ENCODE measurements at regions not wholly inside any gene's neighbourhood (a gene's known extent, or its start where the extent isn't known, plus 50 kb on each side); places are given as distances from the start of the nearest gene placed in this dataset.

GRCh38 chr5:57677235-57677634 lies 194.6 kb upstream of the ACTBL2 start:
- peaks cover 21% of the 10 kb centered on the region for H3K4me1 ChIP-seq (ENCODE audit: insufficient read depth)
- H3K27ac ChIP-seq, result peak overlapping the region; percentile 77
- no peaks in the 10 kb centered on the region for H3K27me3 ChIP-seq
- no peak overlapping the region for H2AFZ ChIP-seq
- H3K9me2 ChIP-seq (replicated peaks; ENCODE audit: insufficient read depth), result no peaks in the 10 kb centered on the region
- H3K79me2 ChIP-seq, result no peaks in the 10 kb centered on the region
- no peaks in the 10 kb centered on the region for H4K20me1 ChIP-seq (ENCODE audit: insufficient read depth, poor library complexity, severe bottlenecking)
- no peaks in the 10 kb centered on the region for H3K9me3 ChIP-seq (ENCODE audit: low read depth)
- H3K36me3 ChIP-seq (replicated peaks; ENCODE audit: insufficient read depth, low read depth), result no peaks in the 10 kb centered on the region
- no peak for TF ChIP-seq EZH2 (IDR thresholded peaks at IDR 0.05; ENCODE audit: borderline replicate concordance)
- no peak for TF ChIP-seq EZH2phosphoT487 (IDR thresholded peaks at IDR 0.05; ENCODE audit: low read depth, severe bottlenecking, unreplicated experiment)
- TF ChIP-seq, protein P1, sequence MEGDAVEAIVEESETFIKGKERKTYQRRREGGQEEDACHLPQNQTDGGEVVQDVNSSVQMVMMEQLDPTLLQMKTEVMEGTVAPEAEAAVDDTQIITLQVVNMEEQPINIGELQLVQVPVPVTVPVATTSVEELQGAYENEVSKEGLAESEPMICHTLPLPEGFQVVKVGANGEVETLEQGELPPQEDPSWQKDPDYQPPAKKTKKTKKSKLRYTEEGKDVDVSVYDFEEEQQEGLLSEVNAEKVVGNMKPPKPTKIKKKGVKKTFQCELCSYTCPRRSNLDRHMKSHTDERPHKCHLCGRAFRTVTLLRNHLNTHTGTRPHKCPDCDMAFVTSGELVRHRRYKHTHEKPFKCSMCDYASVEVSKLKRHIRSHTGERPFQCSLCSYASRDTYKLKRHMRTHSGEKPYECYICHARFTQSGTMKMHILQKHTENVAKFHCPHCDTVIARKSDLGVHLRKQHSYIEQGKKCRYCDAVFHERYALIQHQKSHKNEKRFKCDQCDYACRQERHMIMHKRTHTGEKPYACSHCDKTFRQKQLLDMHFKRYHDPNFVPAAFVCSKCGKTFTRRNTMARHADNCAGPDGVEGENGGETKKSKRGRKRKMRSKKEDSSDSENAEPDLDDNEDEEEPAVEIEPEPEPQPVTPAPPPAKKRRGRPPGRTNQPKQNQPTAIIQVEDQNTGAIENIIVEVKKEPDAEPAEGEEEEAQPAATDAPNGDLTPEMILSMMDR (IDR thresholded peaks at IDR 0.05; ENCODE audit: poor library complexity), result no peak
- peak overlapping the region; percentile 21 for H3K4me2 ChIP-seq
- H3K4me3 ChIP-seq, result no peak overlapping the region
- DNase-seq (ENCODE audit: low spot score), result no peak

DNA sequence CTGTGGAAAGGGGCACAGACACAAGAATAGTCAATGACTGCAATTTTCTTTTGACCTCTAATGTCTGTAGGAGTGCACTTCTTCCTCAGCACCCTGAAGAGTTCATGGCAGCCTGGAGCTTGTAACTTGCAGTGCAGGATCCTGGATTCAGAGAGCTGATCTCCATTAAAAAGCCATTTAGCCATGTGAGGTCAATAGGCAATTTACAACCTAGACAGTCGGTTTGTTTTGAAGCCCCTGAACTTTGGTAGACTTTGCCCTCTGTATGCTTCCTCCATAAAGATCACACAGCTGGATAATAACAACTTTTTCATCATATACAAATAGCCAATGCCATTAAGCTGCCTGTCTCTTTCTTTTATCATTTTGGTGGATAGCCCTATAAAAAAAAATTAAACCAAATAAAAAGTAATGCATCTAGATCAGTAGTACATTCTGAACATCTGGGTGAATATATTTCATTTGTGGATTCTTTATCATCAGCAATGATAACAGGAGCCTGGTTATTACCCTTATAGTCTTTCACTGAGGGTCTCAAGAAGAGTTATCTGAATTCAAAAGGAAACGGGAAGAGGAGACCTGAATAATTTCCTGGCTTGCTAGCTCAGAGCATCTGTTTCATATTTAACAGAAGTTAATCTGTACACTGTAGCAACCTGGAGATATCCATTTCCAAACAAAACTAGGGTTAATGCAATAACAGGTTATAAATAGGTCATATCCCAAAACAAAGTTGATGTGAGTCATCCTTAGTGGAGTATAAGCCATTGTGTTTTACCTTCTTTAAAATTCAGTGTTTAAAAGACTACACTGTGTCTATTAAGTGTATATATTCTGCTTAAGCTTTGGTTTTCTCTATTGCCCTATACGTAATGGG lies 193.8 kb upstream of the ACTBL2 start:
- Histone ChIP-seq H3K4me2 (peak overlapping the region; percentile 21), H4K20me1 (ENCODE audit: insufficient read depth, poor library complexity, severe bottlenecking) (no peaks in the 10 kb centered on the region)
- DNase-seq (ENCODE audit: low spot score), result peak; percentile 24

GRCh38 chr5:57675236-57675635 lies 192.6 kb upstream of the ACTBL2 start:
- Histone ChIP-seq H2AFZ (no peak overlapping the region), H3K27me3 (no peaks in the 10 kb centered on the region), H3K4me2 (no peak overlapping the region), H3K36me3 (replicated peaks; ENCODE audit: insufficient read depth, low read depth) (no peaks in the 10 kb centered on the region), H3K4me1 (ENCODE audit: insufficient read depth) (peaks cover 21% of the 10 kb centered on the region), H3K9me3 (ENCODE audit: low read depth) (no peaks in the 10 kb centered on the region), H3K4me3 (no peak overlapping the region), H4K20me1 (ENCODE audit: insufficient read depth, poor library complexity, severe bottlenecking) (no peaks in the 10 kb centered on the region), H3K79me2 (no peaks in the 10 kb centered on the region), H3K9me2 (replicated peaks; ENCODE audit: insufficient read depth) (no peaks in the 10 kb centered on the region), H3K27ac (peak overlapping the region; percentile 18)
- no peak for TF ChIP-seq EZH2phosphoT487 (IDR thresholded peaks at IDR 0.05; ENCODE audit: low read depth, severe bottlenecking, unreplicated experiment)
- TF ChIP-seq EZH2 (IDR thresholded peaks at IDR 0.05; ENCODE audit: borderline replicate concordance), result no peak
- TF ChIP-seq, protein P1 (IDR thresholded peaks at IDR 0.05; ENCODE audit: poor library complexity), result no peak
- no peak for DNase-seq (ENCODE audit: low spot score)
- WGBS (ENCODE audit: low lambda C conversion rate, missing lambda C conversion rate), result 71% methylated on average over 1 of the region's 1 CpG

More for the DNA sequence above, 193.8 kb upstream of the ACTBL2 start:
- H3K27me3 ChIP-seq, result no peaks in the 10 kb centered on the region
- no peak overlapping the region for H2AFZ ChIP-seq
- H3K4me1 ChIP-seq (ENCODE audit: insufficient read depth), result peaks cover 21% of the 10 kb centered on the region
- H3K9me3 ChIP-seq (ENCODE audit: low read depth), result no peaks in the 10 kb centered on the region
- no peaks in the 10 kb centered on the region for H3K79me2 ChIP-seq
- TF ChIP-seq, protein P1 (IDR thresholded peaks at IDR 0.05; ENCODE audit: poor library complexity), result no peak
- no peak for TF ChIP-seq EZH2phosphoT487 (IDR thresholded peaks at IDR 0.05; ENCODE audit: low read depth, severe bottlenecking, unreplicated experiment)
- no peak for TF ChIP-seq EZH2 (IDR thresholded peaks at IDR 0.05; ENCODE audit: borderline replicate concordance)
- WGBS (ENCODE audit: low lambda C conversion rate, missing lambda C conversion rate), result 39% methylated on average over 3 of the region's 3 CpGs
- peak overlapping the region; percentile 77 for H3K27ac ChIP-seq
- no peak overlapping the region for H3K4me3 ChIP-seq
- no peaks in the 10 kb centered on the region for H3K9me2 ChIP-seq (replicated peaks; ENCODE audit: insufficient read depth)
- no peaks in the 10 kb centered on the region for H3K36me3 ChIP-seq (replicated peaks; ENCODE audit: insufficient read depth, low read depth)

Data from hepatocyte (in vitro differentiated cells).